GM23338 (cell line): ENCODE measurements at regions not wholly inside any gene's neighbourhood (a gene's known extent, or its start where the extent isn't known, plus 50 kb on each side); places are given as distances from the start of the nearest gene placed in this dataset.

Experiments used
- ATAC-seq: fragments of 200-7000 bp; cut with Tn5 transposase; 3 replicates; pipeline ENCODE4 v1.9.1; 2020
- DNase-seq: peaks from one replicate; pipeline ENCODE4 v3.0.0-alpha.2; 2015; ENCODE audit warnings: low spot score
- H2AFZ ChIP-seq: fragments of 200-600 bp; sonication (generic); 2 replicates; pipeline ENCODE4 v1.8.0; 2016; ENCODE audit warnings: antibody characterized with exemption, mild to moderate bottlenecking, moderate library complexity
- H3F3A ChIP-seq: fragments of 200-600 bp; sonication (generic); replicated peaks from 2 replicates; pipeline ENCODE4 v1.8.0; 2017; ENCODE audit warnings: antibody characterized with exemption, mixed run types, low read depth
- H3K27ac ChIP-seq: fragments of 200-600 bp; sonication (generic); 2 replicates; pipeline ENCODE4 v1.6.1; 2016; ENCODE audit warnings: low read depth
- H3K27me3 ChIP-seq: fragments of 200-600 bp; sonication (generic); 2 replicates; pipeline ENCODE4 v1.8.0; 2016; ENCODE audit warnings: mild to moderate bottlenecking, mixed run types, moderate library complexity; ENCODE audit not compliant: insufficient read depth
- H3K36me3 ChIP-seq: fragments of 200-600 bp; sonication (generic); 2 replicates; pipeline ENCODE4 v1.8.0; 2016; ENCODE audit warnings: mild to moderate bottlenecking; ENCODE audit not compliant: insufficient read depth
- H3K4me1 ChIP-seq: fragments of 200-600 bp; sonication (generic); 2 replicates; pipeline ENCODE4 v1.8.0; 2016; ENCODE audit warnings: mild to moderate bottlenecking, moderate library complexity; ENCODE audit not compliant: insufficient read depth
- H3K4me2 ChIP-seq: fragments of 200-600 bp; sonication (generic); 2 replicates; pipeline ENCODE4 v1.7.1; 2017; ENCODE audit warnings: mixed run types
- H3K4me3 ChIP-seq: fragments of 200-600 bp; sonication (generic); 2 replicates; pipeline ENCODE4 v1.6.1; 2016; ENCODE audit warnings: mixed run types
- H3K79me2 ChIP-seq: fragments of 200-600 bp; sonication (generic); replicated peaks from 2 replicates; pipeline ENCODE4 v1.8.0; 2017; ENCODE audit warnings: mild to moderate bottlenecking; ENCODE audit not compliant: insufficient read depth
- H3K9me2 ChIP-seq: fragments of 200-600 bp; sonication (generic); 2 replicates; pipeline ENCODE4 v1.8.0; 2017; ENCODE audit not compliant: insufficient read depth
- H4K20me1 ChIP-seq: fragments of 200-600 bp; sonication (generic); replicated peaks from 2 replicates; pipeline ENCODE4 v1.8.0; 2017; ENCODE audit warnings: mild to moderate bottlenecking; ENCODE audit not compliant: insufficient read depth
- H3K27ac Mint-ChIP-seq: 2 replicates; pipeline ENCODE4 v1.8.0; 2020; ENCODE audit warnings: inconsistent platforms, mild to moderate bottlenecking, moderate library complexity, mixed read lengths
- H3K27me3 Mint-ChIP-seq: 3 replicates; pipeline ENCODE4 v1.8.0; 2022; ENCODE audit warnings: low read depth, mild to moderate bottlenecking, moderate library complexity, mixed read lengths, inconsistent platforms; ENCODE audit not compliant: insufficient read depth, poor library complexity
- H3K36me3 Mint-ChIP-seq: 3 replicates; pipeline ENCODE4 v1.8.0; 2021; ENCODE audit warnings: low read depth, mild to moderate bottlenecking, inconsistent platforms, moderate library complexity, mixed read lengths
- H3K4me1 Mint-ChIP-seq: 3 replicates; pipeline ENCODE4 v1.8.0; 2020; ENCODE audit warnings: mild to moderate bottlenecking, inconsistent platforms, mixed read lengths
- H3K4me3 Mint-ChIP-seq: 3 replicates; pipeline ENCODE4 v1.8.0; 2021; ENCODE audit warnings: moderate library complexity, mild to moderate bottlenecking, inconsistent platforms, mixed read lengths
- H3K9me3 Mint-ChIP-seq: 3 replicates; pipeline ENCODE4 v1.8.0; 2020; ENCODE audit warnings: moderate library complexity, mild to moderate bottlenecking, inconsistent platforms, mixed read lengths
- CREB1 ChIP-seq: fragments of 250-450 bp; sonication (Bioruptor Pico); IDR thresholded peaks from 2 replicates; pipeline ENCODE4 v1.5.0; 2020; ENCODE audit warnings: low read depth, mild to moderate bottlenecking, moderate library complexity
- EZH2 ChIP-seq: fragments of 200-600 bp; sonication (generic); IDR thresholded peaks from one replicate; pipeline ENCODE4 v1.8.0; 2017; ENCODE audit warnings: antibody characterized with exemption, mild to moderate bottlenecking, low read depth; ENCODE audit not compliant: unreplicated experiment
- EZH2phosphoT487 ChIP-seq: fragments of 200-600 bp; sonication (generic); IDR thresholded peaks from one replicate; pipeline ENCODE4 v1.8.1; 2018; ENCODE audit warnings: antibody characterized with exemption; ENCODE audit not compliant: unreplicated experiment
- JUNB ChIP-seq: IDR thresholded peaks from one replicate; pipeline ENCODE4 v1.6.1; 2016; ENCODE audit warnings: antibody characterized with exemption; ENCODE audit not compliant: unreplicated experiment
- NANOG ChIP-seq: IDR thresholded peaks from 2 replicates; pipeline ENCODE4 v1.6.1; 2016; ENCODE audit warnings: antibody characterized with exemption, borderline replicate concordance
- STAT1 ChIP-seq: IDR thresholded peaks from one replicate; pipeline ENCODE4 v1.6.1; 2016; ENCODE audit warnings: antibody characterized with exemption; ENCODE audit not compliant: unreplicated experiment
- ZNF114 ChIP-seq: fragments of 250-450 bp; sonication (Bioruptor Pico); IDR thresholded peaks from 2 replicates; pipeline ENCODE4 v1.5.0; 2020; ENCODE audit warnings: mild to moderate bottlenecking, moderate library complexity
- TF ChIP-seq, protein P1 (sequence below): fragments of 250-450 bp; sonication (Bioruptor Pico); IDR thresholded peaks from 2 replicates; pipeline ENCODE4 v1.5.0; 2020; ENCODE audit warnings: mild to moderate bottlenecking, moderate library complexity
- TF ChIP-seq, protein P2 (sequence below): IDR thresholded peaks from one replicate; pipeline ENCODE4 v1.6.1; 2018; ENCODE audit warnings: antibody characterized with exemption; ENCODE audit not compliant: unreplicated experiment

- no peak overlapping the region for H3K27ac ChIP-seq
- Mint-ChIP-seq H3K27ac (no peak overlapping the region), H3K9me3 (no peaks in the 10 kb centered on the region), H3K4me3 (no peak overlapping the region), H3K4me1 (peaks cover 7% of the 10 kb centered on the region; the same call in 2 of the 3 replicates), H3K27me3 (peaks cover 2% of the 10 kb centered on the region), H3K36me3 (no peaks in the 10 kb centered on the region)
- H4K20me1 ChIP-seq = no peaks in the 10 kb centered on the region
- H3K4me3 ChIP-seq = no peak overlapping the region
- DNase-seq = no peak
- H3K4me1 ChIP-seq = peaks cover 8% of the 10 kb centered on the region
- ATAC-seq = no peak
- no peaks in the 10 kb centered on the region for H3K36me3 ChIP-seq
- no peaks in the 10 kb centered on the region for H3K79me2 ChIP-seq
- H3K27me3 ChIP-seq = no peaks in the 10 kb centered on the region
- no peaks in the 10 kb centered on the region for H3F3A ChIP-seq
- H3K4me2 ChIP-seq = no peak overlapping the region
- H2AFZ ChIP-seq = no peak overlapping the region
- no peaks in the 10 kb centered on the region for H3K9me2 ChIP-seq
- TF ChIP-seq STAT1 (no peak), JUNB (no peak), ZNF114 (CRISPR knock-in tag) (no peak), EZH2 (no peak), EZH2phosphoT487 (no peak), NANOG (no peak), CREB1 (no peak)
- TF ChIP-seq, protein P1, sequence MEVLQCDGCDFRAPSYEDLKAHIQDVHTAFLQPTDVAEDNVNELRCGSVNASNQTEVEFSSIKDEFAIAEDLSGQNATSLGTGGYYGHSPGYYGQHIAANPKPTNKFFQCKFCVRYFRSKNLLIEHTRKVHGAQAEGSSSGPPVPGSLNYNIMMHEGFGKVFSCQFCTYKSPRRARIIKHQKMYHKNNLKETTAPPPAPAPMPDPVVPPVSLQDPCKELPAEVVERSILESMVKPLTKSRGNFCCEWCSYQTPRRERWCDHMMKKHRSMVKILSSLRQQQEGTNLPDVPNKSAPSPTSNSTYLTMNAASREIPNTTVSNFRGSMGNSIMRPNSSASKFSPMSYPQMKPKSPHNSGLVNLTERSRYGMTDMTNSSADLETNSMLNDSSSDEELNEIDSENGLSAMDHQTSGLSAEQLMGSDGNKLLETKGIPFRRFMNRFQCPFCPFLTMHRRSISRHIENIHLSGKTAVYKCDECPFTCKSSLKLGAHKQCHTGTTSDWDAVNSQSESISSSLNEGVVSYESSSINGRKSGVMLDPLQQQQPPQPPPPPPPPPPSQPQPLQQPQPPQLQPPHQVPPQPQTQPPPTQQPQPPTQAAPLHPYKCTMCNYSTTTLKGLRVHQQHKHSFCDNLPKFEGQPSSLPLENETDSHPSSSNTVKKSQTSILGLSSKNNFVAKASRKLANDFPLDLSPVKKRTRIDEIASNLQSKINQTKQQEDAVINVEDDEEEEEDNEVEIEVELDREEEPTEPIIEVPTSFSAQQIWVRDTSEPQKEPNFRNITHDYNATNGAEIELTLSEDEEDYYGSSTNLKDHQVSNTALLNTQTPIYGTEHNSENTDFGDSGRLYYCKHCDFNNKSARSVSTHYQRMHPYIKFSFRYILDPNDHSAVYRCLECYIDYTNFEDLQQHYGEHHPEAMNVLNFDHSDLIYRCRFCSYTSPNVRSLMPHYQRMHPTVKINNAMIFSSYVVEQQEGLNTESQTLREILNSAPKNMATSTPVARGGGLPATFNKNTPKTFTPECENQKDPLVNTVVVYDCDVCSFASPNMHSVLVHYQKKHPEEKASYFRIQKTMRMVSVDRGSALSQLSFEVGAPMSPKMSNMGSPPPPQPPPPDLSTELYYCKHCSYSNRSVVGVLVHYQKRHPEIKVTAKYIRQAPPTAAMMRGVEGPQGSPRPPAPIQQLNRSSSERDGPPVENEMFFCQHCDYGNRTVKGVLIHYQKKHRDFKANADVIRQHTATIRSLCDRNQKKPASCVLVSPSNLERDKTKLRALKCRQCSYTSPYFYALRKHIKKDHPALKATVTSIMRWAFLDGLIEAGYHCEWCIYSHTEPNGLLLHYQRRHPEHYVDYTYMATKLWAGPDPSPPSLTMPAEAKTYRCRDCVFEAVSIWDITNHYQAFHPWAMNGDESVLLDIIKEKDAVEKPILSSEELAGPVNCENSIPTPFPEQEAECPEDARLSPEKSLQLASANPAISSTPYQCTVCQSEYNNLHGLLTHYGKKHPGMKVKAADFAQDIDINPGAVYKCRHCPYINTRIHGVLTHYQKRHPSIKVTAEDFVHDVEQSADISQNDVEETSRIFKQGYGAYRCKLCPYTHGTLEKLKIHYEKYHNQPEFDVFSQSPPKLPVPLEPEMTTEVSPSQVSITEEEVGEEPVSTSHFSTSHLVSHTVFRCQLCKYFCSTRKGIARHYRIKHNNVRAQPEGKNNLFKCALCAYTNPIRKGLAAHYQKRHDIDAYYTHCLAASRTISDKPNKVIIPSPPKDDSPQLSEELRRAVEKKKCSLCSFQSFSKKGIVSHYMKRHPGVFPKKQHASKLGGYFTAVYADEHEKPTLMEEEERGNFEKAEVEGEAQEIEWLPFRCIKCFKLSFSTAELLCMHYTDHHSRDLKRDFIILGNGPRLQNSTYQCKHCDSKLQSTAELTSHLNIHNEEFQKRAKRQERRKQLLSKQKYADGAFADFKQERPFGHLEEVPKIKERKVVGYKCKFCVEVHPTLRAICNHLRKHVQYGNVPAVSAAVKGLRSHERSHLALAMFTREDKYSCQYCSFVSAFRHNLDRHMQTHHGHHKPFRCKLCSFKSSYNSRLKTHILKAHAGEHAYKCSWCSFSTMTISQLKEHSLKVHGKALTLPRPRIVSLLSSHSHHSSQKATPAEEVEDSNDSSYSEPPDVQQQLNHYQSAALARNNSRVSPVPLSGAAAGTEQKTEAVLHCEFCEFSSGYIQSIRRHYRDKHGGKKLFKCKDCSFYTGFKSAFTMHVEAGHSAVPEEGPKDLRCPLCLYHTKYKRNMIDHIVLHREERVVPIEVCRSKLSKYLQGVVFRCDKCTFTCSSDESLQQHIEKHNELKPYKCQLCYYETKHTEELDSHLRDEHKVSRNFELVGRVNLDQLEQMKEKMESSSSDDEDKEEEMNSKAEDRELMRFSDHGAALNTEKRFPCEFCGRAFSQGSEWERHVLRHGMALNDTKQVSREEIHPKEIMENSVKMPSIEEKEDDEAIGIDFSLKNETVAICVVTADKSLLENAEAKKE (CRISPR knock-in tag) = no peak
- TF ChIP-seq, protein P2, sequence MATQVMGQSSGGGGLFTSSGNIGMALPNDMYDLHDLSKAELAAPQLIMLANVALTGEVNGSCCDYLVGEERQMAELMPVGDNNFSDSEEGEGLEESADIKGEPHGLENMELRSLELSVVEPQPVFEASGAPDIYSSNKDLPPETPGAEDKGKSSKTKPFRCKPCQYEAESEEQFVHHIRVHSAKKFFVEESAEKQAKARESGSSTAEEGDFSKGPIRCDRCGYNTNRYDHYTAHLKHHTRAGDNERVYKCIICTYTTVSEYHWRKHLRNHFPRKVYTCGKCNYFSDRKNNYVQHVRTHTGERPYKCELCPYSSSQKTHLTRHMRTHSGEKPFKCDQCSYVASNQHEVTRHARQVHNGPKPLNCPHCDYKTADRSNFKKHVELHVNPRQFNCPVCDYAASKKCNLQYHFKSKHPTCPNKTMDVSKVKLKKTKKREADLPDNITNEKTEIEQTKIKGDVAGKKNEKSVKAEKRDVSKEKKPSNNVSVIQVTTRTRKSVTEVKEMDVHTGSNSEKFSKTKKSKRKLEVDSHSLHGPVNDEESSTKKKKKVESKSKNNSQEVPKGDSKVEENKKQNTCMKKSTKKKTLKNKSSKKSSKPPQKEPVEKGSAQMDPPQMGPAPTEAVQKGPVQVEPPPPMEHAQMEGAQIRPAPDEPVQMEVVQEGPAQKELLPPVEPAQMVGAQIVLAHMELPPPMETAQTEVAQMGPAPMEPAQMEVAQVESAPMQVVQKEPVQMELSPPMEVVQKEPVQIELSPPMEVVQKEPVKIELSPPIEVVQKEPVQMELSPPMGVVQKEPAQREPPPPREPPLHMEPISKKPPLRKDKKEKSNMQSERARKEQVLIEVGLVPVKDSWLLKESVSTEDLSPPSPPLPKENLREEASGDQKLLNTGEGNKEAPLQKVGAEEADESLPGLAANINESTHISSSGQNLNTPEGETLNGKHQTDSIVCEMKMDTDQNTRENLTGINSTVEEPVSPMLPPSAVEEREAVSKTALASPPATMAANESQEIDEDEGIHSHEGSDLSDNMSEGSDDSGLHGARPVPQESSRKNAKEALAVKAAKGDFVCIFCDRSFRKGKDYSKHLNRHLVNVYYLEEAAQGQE = no peak
These were observed 1247.8 kb upstream of the NXPH2 start for GRCh38 chr2:140027966-140028365.
